ENCODE measurements at regions not wholly inside any gene's neighbourhood (a gene's known extent, or its start where the extent isn't known, plus 50 kb on each side); places are given as distances from the start of the nearest gene placed in this dataset.
"Not testable (repeated sequence)": the region's sequence is repeated elsewhere in the genome, so short reads cannot be mapped to it uniquely, and the experiment has no call there.

DNA sequence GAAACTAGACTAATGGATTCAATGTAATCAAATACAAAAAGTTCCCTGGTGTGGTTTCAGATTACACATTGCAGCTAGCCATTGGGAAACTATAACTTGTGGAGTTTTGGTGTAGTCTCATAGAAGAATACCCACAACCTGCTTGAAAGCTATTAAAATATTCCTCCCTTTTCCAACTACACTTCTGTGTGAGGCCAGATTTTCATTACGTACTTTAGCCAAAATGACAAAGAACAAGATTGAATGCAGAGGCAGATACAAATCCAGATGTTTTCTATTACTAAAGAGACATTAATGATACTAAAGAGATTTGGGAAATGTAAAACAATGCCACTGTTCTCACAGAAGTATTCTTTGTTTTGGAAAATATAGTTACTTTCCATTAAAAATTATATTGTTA, 128.7 kb upstream of the SLC35G4 start:
- Histone ChIP-seq H3K9me3 (ENCODE audit: low read depth, low read length) (no peaks in the 10 kb centered on the region), H2AFZ (ENCODE audit: low read length) (no peak overlapping the region), H3K27ac (ENCODE audit: low read depth, low read length) (no peak overlapping the region), H3K4me3 (ENCODE audit: insufficient read depth, low read length) (no peak overlapping the region), H4K20me1 (ENCODE audit: insufficient read depth, low read length) (no peaks in the 10 kb centered on the region), H3K27me3 (ENCODE audit: insufficient read depth, low read length) (no peaks in the 10 kb centered on the region), H3K79me2 (ENCODE audit: insufficient read depth, low read length) (no peaks in the 10 kb centered on the region), H3K36me3 (ENCODE audit: insufficient read depth, low read length) (no peaks in the 10 kb centered on the region), H3K4me1 (ENCODE audit: insufficient read depth, low read length) (no peaks in the 10 kb centered on the region), H3K4me2 (ENCODE audit: insufficient read depth, low read length) (no peak overlapping the region)
- DNase-seq (ENCODE audit: insufficient read length, low spot score, missing footprints), result no peak
- TF ChIP-seq, protein P1, sequence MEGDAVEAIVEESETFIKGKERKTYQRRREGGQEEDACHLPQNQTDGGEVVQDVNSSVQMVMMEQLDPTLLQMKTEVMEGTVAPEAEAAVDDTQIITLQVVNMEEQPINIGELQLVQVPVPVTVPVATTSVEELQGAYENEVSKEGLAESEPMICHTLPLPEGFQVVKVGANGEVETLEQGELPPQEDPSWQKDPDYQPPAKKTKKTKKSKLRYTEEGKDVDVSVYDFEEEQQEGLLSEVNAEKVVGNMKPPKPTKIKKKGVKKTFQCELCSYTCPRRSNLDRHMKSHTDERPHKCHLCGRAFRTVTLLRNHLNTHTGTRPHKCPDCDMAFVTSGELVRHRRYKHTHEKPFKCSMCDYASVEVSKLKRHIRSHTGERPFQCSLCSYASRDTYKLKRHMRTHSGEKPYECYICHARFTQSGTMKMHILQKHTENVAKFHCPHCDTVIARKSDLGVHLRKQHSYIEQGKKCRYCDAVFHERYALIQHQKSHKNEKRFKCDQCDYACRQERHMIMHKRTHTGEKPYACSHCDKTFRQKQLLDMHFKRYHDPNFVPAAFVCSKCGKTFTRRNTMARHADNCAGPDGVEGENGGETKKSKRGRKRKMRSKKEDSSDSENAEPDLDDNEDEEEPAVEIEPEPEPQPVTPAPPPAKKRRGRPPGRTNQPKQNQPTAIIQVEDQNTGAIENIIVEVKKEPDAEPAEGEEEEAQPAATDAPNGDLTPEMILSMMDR (IDR thresholded peaks at IDR 0.05; ENCODE audit: extremely low read depth, low read depth, low read length), result no peak

DNA sequence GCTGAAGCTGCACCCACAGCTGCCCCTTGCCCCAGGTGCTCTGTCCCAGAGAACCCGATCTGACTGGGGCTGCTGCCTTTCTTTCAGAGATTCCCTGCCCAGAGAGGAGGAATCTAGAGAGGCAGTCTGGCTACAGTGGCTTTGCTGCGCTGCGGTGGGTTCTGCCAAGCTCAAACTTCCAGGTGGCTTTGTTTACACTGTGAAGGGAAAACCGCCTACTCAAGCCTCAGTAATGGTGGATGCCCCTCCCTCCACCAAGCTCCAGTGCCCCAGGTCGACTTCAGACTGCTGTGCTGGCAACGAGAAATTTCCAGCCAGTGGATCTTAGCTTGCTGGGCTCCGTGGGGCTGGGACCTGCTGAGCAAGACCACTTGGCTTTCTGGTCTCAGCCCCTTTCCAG, 130.4 kb upstream of the SLC35G4 start:
- H3K4me3 ChIP-seq (ENCODE audit: insufficient read depth, low read length); H3K79me2 ChIP-seq (ENCODE audit: insufficient read depth, low read length); H3K9me3 ChIP-seq (ENCODE audit: low read depth, low read length); H4K20me1 ChIP-seq (ENCODE audit: insufficient read depth, low read length); H3K36me3 ChIP-seq (ENCODE audit: insufficient read depth, low read length); H2AFZ ChIP-seq (ENCODE audit: low read length); DNase-seq (ENCODE audit: insufficient read length, low spot score, missing footprints); H3K4me2 ChIP-seq (ENCODE audit: insufficient read depth, low read length); H3K27me3 ChIP-seq (ENCODE audit: insufficient read depth, low read length); H3K27ac ChIP-seq (ENCODE audit: low read depth, low read length); H3K4me1 ChIP-seq (ENCODE audit: insufficient read depth, low read length): not testable (repeated sequence)

GRCh38 chr18:11470941-11471340, 138.5 kb upstream of the SLC35G4 start:
- Histone ChIP-seq H3K9me3 (ENCODE audit: low read depth, low read length) (no peaks in the 10 kb centered on the region), H3K79me2 (ENCODE audit: insufficient read depth, low read length) (no peaks in the 10 kb centered on the region), H2AFZ (ENCODE audit: low read length) (no peak overlapping the region), H4K20me1 (ENCODE audit: insufficient read depth, low read length) (no peaks in the 10 kb centered on the region), H3K4me1 (ENCODE audit: insufficient read depth, low read length) (no peaks in the 10 kb centered on the region), H3K4me2 (ENCODE audit: insufficient read depth, low read length) (no peak overlapping the region), H3K36me3 (ENCODE audit: insufficient read depth, low read length) (no peaks in the 10 kb centered on the region), H3K27ac (ENCODE audit: low read depth, low read length) (no peak overlapping the region), H3K27me3 (ENCODE audit: insufficient read depth, low read length) (no peaks in the 10 kb centered on the region), H3K4me3 (ENCODE audit: insufficient read depth, low read length) (no peak overlapping the region)
- TF ChIP-seq, protein P1 (IDR thresholded peaks at IDR 0.05; ENCODE audit: extremely low read depth, low read depth, low read length), result no peak
- no peak for DNase-seq (ENCODE audit: insufficient read length, low spot score, missing footprints)

DNA sequence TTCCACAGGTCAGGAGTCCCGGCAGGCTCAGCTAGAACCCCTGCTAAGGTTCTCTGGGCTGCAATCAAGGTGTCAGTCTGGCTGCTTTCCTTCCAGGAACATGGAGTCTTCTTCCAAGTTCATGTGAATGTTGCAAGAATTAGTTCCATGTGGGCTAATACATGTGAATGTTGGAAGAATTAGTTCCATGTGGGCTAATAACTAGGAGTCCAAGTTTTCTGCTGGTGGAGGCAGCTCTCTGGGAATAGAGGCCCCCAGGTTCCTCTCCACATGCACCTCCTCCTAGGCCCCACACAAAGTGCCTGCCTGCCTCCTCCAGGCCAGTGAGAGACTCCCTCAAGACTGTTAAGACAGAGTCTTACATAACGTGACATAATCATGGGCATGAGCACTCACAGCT, 140.8 kb upstream of the SLC35G4 start:
- Histone ChIP-seq H4K20me1 (ENCODE audit: insufficient read depth, low read length) (no peaks in the 10 kb centered on the region), H3K4me3 (ENCODE audit: insufficient read depth, low read length) (no peak overlapping the region), H3K4me1 (ENCODE audit: insufficient read depth, low read length) (no peaks in the 10 kb centered on the region), H3K9me3 (ENCODE audit: low read depth, low read length) (no peaks in the 10 kb centered on the region), H3K27me3 (ENCODE audit: insufficient read depth, low read length) (no peaks in the 10 kb centered on the region), H3K36me3 (ENCODE audit: insufficient read depth, low read length) (no peaks in the 10 kb centered on the region), H2AFZ (ENCODE audit: low read length) (no peak overlapping the region), H3K79me2 (ENCODE audit: insufficient read depth, low read length) (no peaks in the 10 kb centered on the region), H3K27ac (ENCODE audit: low read depth, low read length) (no peak overlapping the region), H3K4me2 (ENCODE audit: insufficient read depth, low read length) (no peak overlapping the region)
- TF ChIP-seq, protein P1 (IDR thresholded peaks at IDR 0.05; ENCODE audit: extremely low read depth, low read depth, low read length), result no peak
- no peak for DNase-seq (ENCODE audit: insufficient read length, low spot score, missing footprints)

DNA sequence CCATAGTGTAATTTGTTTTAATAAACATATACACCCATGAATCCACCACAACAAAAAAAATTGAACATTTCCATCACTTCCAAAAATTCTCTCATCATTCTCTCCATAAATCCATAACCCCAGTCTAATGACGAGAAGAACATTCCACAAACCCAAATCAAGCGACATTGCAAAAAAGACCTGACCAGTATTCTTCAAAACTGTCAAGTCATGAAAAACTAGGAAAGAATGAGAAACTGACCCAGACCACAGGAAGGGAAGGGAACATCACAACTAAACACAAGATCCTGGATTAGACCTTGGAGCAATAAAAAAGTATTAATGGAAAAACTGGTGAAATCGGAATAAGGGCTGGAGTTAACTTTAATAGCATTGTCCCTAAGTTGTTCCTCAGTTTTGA, 141.3 kb upstream of the SLC35G4 start:
- Histone ChIP-seq H3K4me1 (ENCODE audit: insufficient read depth, low read length) (no peaks in the 10 kb centered on the region), H3K79me2 (ENCODE audit: insufficient read depth, low read length) (no peaks in the 10 kb centered on the region), H4K20me1 (ENCODE audit: insufficient read depth, low read length) (no peaks in the 10 kb centered on the region), H3K27me3 (ENCODE audit: insufficient read depth, low read length) (no peaks in the 10 kb centered on the region), H3K9me3 (ENCODE audit: low read depth, low read length) (no peaks in the 10 kb centered on the region), H3K4me2 (ENCODE audit: insufficient read depth, low read length) (no peak overlapping the region), H3K36me3 (ENCODE audit: insufficient read depth, low read length) (no peaks in the 10 kb centered on the region), H2AFZ (ENCODE audit: low read length) (no peak overlapping the region), H3K27ac (ENCODE audit: low read depth, low read length) (no peak overlapping the region), H3K4me3 (ENCODE audit: insufficient read depth, low read length) (no peak overlapping the region)
- no peak for DNase-seq (ENCODE audit: insufficient read length, low spot score, missing footprints)
- TF ChIP-seq, protein P1 (IDR thresholded peaks at IDR 0.05; ENCODE audit: extremely low read depth, low read depth, low read length), result no peak

Measured in osteoblast (primary cell).